ENCODE measurements at regions not wholly inside any gene's neighbourhood (a gene's known extent, or its start where the extent isn't known, plus 50 kb on each side); places are given as distances from the start of the nearest gene placed in this dataset.

DNA sequence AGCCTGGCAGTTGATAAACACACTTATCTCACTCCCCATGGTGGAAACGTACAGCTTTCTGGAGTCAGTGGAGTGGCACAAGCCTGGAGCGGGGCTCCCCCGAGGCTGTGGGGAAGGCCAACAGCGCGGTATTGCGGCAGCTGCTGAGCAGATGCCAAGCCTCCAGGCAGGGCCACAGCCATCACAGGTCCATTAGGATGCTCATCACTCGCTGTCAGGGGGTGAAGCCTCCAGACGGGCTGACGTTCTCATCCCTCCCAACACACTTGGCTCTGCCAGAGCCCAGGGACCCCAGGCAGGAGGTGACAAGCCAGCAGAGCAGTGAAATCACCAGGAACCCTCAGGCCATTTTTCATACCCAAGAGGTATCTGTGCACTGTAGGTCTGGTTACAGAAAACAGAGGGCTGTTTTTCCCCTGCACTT is 529.2 kb upstream of the KLHL29 start:
- no peak for DNase-seq

DNA sequence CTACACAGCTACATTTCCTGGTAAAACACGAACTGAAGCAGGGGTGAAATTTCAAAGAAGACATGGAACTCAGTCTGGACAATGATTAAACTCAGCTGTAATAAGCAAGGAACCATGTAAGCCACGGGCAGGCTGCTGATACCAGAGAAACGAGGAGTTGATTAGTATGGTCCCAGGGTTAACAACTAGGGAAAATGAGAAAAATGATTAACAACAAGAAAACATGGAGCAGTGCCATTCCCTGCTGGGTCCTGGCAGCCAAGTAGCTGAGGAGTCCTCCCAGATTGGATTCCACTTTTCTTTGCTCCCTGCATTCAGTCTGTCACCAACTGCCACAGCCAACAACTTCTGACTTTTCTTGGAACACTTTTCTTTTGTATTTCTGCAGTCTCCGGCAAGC is 517.0 kb upstream of the KLHL29 start:
- DNase-seq = no peak

DNA sequence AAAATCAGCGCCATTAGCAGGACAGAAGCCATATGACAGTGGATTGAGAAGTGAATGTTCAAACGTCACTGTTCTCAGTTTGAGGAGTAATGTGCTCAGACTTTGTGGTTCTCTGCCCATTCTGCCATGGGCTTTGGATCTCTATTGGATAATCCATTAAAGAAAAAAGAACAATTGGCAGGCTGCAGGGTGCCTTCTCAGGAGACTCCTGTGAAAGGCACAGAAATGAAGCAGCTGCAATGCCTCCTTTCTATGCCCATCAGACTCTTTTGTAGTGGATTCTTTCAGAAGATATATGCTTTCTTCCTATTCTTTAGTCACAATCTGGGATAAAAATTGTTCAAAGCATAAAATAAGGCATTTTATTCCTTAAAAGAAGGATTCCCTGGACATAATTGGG is 506.9 kb upstream of the KLHL29 start:
- DNase-seq = no peak

DNA sequence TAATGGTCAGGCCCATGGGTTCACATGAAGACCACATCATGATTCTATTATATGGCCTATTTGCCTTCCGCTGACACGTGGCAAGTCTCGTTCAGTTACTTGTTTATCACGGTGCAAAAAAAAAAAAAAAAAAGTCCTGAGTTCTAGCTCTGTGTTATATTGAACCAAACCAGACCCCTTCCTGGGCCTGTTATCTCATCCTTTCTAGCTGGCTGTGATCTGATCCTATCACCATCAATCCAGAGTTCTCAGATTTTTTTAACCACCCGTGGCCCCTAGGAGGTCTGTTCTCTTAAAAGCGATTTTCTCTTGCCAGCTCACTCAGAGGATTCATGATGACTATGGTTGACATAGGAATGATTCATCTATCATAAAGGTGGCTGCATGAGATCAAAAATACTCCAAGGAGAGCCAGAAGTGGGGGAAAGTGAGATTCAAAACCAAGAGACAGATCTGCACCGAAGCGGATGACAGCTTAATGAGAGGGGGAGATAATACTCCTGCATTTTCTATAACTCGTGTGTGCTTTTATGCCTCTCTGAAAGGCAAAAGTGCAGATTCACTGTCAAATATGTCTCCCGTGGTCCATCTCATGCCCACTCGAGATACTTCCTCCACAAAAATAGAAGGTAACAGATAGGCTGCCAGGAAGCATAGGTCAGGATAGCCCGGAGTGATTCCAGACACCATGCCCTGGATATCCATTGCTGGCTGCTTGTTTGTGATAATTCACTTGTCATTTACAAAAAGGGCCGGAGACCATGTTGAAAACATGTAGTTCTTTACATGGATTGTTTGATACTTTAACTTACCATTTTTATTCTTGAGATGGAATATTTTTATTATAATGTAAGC is 505.7 kb upstream of the KLHL29 start:
- no peak for DNase-seq

DNA sequence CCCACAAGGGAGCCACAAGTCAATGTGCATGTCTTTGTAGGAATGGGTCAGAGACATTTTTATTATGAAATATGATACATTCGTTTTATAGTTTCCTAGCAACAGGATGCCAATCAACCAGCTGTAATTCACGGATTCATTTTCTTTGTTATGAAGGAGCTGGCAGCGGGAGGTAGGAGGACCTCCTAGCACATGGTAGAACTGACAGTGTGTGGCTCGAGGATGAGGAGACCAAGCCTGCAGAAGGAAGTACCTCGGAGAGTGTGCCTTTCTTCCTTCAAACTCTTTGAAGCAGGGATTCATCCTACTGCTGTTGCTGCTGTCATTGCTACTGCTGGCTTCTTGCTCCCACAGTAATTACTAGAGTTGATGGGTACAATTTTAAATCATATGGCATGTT is 504.8 kb upstream of the KLHL29 start:
- DNase-seq = no peak

DNA sequence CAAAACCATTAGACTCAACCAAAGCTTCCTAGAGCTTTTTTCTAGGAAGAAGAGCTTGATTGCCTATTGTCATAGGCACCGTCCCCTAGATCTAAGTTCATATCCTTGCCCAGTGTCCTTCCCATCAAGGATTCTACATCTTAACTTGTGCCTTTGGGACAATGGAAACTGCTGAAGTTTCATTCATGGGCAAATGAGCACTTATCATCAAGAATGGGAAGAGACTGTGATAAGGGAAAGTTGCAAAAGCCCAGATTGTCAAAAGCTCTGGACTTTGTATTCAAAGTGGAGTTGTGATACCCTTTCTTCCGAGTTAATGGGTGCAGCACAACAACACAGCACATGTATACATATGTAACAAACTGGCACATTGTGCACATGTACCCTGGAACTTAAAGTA is 503.0 kb upstream of the KLHL29 start:
- no peak for DNase-seq

DNA sequence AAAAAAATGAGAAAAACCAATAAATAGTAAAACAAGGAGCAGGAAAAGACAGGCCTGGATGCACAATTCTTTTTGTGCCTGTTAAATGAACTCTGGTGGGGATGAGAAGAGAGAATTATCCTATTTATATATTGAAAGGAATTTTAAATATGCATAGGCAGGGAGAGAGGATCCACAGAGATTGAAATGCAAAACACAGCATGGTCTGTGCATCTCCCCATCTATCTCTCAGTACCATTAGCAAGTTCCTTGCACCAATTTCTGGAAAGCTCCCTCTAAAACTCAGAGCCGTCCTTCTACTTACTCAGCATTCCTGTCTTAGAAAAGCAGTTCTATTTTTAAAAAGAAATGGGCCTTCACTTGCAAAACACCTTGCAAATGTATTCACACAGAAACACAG is 502.3 kb upstream of the KLHL29 start:
- no peak for DNase-seq

DNA sequence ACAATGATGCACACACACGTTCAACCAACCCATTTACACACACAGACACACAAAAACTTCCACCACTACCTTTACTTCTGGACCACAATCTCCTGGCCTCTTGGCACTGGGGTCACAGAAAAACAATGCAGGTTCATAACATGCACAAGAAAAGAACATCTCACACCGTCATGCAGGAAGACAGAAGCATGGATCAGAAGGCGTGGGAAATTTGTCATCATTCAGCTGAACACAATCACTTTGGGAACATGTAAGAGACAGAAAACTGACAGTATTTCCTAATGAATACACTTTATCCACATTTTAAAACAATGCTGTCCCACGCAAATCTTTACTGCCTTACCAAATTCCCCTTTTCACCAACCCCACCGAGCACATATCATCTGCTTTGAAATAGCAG is 501.9 kb upstream of the KLHL29 start:
- DNase-seq = no peak

DNA sequence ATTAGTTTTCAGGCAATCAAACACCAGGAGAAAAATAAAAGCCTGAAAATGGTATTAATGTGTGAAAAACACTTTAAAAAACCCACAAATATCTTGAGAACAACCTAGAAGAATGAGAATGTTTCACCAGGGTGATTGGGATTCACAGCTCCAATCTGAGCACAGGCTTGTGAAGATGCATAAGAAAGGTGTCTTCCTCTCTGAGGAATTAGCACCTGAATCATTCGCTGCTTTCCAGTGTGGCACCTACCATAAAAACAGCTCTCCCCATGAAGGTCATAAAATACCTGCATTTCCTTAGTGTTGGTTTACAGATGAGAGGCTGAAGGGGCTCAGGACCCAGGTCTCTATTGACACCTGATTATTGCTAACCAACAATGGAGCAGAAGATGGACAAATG is 499.7 kb upstream of the KLHL29 start:
- DNase-seq = no peak

DNA sequence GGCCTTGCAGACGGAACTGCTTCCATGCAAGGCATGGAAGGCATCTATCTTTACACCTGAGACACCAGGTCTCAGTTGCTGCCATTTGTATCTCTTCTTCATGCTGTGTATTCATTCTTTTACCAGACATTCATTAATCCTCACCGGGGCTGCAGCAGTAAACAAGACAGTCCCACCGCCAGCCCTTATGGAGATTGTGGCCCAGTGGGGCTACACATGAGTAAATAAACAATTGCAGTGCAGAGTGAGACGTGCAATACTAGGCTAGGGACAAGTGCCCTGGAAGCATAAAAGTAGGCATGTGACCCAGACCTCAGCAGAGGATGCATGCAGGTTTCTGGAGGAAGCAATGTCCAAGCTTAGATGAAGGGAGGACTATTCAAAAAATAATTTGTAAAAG is 497.6 kb upstream of the KLHL29 start:
- DNase-seq = no peak

DNA sequence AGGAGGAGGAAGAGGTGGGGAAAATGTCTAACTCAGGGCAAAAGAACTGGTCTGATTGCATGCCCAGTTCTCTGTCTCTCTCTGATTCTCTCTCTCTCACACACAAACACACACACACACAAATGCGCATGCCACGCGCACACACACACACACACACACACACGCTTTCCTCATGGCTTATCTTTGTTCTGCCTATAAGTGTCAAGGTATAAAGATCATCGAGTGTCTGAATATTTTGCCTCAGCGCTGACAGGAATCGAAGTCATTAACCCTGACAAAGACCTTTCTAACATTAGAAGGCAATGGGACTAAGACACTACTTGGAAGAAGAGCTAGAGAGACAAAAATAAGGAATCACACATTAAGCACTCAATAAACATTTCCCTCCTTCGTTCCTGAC is 497.1 kb upstream of the KLHL29 start:
- DNase-seq = no peak

DNA sequence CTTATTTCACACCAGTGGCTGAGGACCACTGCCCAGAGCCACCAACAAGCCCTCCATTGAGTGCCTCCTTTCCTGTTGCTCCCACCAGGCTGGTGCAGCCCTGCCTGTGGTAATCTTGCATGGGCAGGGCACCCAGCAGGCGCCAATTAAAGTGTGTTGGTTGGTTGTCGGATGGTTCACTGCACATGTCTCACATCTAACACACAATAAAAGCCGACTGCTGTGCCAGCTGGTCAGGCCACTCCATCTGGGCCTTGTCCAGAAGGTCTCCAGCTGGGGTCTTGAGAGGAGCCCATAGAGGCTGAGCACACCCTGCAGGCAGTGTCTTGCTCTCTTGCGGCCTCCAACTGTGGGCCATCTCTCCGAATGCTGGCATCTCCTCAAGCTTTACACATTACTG is 494.8 kb upstream of the KLHL29 start:
- no peak for DNase-seq

DNA sequence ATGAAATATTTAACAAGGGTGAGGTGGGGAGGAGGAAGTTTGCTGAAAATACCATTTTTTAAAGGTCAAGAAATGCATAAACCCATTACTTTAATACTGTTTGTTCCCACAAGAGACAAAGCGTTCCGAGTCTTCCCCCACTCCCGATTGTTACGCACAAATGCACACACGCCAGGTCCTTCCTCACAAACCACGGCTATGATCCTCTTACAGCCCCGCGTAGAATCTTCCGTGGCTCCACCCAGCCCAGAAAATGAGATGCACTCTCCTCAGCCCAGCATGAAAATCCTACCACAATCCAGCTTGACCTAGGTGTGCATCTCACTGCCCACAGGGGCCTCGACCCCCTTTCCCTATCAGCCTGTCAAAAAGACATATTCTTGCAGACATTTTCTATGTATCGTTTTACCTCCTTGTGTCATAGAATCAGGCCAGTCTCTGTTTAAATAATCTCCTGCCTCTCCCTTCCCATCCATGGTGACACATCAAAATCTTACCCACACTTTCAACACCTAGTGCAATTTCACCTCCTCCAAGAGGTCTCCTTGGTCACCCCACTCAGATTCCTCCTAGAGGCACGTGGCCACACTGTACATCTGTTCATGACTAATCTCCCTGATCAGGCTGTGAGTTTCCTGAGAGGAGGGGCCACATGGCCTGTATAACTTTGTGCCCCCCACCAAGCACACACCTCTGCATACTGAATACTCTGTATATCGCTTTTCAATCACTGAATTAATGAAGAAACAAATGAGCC is 491.0 kb upstream of the KLHL29 start:
- no peak for DNase-seq

DNA sequence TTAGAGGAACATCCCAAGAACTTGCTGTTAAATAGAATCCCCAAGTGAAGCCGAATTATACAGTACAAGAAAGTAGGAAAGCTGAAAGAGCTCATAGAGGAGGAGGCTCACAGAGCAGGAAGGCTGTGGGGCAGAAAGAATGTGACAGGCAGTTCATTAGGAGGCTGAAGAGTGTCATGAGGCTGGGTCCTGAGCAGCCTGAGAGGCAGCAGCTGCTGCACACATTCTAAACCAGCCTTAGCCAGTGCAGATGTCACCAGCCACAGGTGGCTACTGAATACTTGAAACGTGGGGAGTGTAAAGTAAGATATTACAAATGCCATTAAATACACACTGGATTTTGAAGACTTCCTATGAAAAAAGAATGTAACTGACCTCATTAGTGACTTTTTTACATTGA is 490.2 kb upstream of the KLHL29 start:
- DNase-seq = no peak

DNA sequence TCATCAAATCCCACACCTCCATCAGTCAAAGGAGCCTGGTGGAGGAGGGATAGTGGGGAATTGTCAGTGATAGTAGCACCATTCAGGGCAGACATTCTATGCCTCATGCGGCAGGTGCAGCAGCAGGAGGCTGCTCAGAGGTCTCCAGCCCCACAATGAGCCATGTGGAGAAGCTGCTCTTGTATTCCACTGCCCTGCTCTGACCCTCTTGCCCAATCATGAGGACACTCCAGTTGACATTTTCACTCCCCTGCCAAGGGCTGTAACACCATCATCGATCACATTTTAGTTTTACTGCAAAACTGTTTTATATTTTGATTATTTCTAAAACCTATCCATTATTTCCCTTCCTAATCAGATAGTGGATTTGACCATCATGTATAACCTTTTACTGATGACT is 487.6 kb upstream of the KLHL29 start:
- DNase-seq = no peak

DNA sequence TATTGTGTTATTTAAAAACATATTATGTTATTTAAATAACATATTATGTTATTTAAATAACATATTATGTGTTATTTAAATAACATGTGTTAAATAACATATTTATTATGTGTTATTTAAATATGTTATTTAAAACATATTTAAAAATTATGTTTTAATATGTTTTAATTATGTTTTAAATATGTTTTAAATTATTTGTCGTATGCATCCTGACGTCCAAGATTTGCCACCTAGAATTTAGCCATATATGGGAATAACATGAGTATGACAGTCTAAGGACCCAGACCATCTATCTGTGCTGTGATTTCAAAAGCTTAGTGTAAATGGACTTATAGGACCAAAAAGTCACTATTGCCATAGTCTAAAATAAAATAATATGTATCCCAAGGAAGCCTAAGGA is 484.3 kb upstream of the KLHL29 start:
- DNase-seq = no peak

DNA sequence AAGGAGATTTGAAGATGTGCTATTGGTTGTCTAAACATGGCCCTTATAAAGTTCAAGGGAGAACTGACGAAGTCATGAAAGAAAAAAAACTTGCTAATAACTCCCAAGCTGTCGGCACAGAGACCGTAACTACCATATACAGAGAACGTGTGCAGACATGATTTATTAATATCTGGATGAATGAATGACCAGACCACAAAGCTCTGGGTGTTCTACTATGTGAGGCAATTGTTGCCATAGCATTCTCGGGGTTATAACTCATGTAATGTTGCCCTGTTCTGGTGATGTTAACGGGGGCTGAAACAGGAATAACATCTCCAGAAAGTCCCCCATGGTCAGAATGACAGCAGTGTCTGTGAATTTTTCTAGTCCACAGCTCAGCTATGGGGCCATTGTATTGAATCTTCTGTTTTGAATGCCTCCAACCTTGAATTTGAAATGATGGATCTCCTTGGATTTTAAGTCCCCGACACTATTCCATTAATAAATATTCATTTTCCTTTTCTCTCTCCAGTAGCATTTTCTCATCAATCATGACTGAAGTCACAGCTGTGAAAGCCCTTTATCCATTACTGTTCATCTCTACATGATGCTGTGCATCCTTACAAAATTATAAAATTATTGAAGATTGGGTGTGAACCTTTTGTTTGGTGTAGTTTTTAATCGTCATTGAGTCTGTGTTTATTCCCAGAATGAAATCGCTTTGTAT is 483.4 kb upstream of the KLHL29 start:
- no peak for DNase-seq

DNA sequence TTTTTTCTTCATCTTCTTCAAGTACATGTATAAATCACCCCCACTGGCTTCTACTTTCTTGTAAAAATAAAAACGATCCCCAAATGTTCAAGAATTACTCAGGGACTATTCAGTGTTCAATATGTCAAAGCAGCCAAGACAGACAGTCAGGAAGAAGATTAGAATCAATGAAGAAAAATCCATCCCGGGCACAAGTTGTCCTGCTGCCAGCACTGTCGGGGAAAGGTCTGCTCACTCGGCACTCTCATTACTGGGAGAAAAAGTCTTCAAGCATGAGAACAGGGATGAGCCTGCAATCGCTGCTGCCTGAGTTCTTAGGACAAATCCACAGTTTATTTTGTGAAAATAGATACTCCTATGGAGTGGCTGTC is 482.8 kb upstream of the KLHL29 start:
- DNase-seq = no peak

DNA sequence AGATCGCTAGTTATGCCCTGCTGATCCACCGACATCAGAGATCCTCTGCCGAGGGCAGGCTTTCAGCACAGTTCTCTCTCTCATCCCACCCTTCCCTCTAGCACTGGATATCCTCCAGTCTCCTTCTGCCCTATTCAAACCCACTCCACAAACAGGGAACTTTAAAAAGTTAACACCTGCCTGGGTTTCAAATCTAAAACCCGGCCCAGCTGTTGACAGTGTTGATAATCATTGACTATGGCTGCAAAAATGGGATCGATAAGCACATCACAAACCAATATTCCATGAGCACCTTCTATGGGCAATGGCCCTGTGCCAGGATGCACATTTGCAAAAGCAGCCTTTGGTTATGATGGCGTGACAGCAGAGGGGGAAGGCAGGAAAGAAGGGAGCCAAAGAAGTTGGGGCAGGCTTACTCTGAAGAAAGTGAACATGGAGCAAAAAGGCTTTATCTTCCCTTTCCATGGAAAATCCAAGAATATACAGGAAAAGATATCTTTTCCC is 482.3 kb upstream of the KLHL29 start:
- DNase-seq = no peak

DNA sequence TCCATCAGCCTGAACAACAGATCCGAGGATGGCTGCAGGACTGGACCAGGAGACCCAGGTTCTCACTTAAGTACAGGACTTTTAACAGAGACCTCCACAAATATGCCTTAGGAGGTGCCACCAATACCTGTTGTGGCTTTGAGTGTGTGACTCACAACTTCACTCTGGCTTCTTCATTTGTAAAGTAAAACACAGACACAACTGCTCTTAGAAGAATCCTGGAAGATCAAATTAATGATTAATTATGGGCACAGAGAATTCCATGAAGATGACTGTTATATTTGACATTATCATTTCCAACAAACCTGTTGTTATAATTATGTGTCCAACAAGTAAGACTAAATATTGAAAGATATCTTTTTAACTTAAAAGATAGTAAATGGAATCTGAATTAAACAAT is 481.4 kb upstream of the KLHL29 start:
- no peak for DNase-seq

DNA sequence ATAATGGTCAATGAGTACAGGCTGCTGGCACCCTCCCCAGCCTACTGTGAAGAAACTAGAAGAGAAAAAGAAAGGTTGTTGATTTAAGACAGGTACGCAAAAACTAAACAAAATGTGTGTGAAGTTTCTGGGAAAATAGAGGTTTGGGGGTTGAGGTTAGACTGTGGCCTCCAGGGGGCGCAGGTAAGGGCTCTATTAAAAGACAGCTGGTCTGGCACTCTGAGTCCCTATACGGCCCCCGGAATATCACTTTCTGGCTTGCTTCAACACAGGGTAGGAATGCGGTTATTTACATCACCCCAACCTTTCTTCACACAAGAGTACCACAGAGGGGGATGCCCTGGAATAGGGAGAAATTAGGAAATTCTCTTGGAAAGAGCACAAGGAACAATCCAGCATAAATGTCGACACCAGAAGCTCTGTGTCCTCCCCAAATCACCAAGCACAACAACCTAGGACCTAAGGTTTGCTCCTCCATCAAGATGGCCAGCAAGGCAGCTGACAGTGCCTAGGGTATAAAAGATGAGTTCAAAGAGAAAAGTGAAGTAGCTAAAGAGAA is 480.8 kb upstream of the KLHL29 start:
- DNase-seq = no peak

DNA sequence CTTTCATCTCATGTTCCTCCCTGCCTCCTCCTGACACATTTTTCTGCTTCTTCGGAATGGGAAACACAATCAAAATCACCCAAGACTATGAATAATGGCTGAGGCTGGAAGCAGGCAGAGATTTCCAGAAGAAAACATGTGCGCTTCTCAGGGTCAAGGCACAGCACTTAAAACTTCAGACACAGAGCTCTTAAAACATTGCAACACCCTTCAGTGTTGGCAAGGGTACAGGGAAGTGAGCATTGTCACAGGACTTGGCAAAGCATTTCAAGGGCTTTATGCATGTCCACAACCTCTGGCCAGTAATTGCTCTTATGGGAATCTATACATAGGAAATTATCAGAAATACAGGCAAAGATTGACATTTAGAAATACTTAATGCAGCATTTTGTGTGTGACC is 477.6 kb upstream of the KLHL29 start:
- no peak for DNase-seq

DNA sequence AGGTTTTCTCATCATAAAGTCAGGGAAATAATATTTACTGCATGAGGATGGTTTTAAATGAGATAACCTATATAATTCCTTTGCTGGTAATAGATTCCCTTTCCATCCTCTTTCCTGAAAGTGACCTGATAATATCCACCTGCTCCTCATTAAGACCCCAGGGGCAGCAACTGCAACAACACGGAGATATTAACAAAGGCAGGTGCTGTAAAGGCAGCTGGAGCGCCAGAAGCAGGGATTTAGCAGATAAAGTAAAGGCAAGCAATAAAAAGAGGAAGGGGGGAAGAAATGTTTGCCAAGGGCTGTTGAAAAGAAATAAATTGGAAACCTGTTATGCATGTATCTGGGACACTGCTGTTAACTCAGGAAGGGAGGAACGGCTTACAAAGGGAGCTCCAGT is 472.6 kb upstream of the KLHL29 start:
- DNase-seq = no peak
